ENCODE measurements at regions not wholly inside any gene's neighbourhood (a gene's known extent, or its start where the extent isn't known, plus 50 kb on each side); places are given as distances from the start of the nearest gene placed in this dataset.

- TF ChIP-seq TCF4 (CRISPR knock-in tag; IDR thresholded peaks at IDR 0.05; ENCODE audit: borderline replicate concordance): no peak
Measured at GRCh38 chr14:105850853-105851581, 324.6 kb downstream of the TMEM121 start.

GRCh38 chr14:105851716-105852377 lies 325.5 kb downstream of the TMEM121 start:
- ATAC-seq: no peak

More at GRCh38 chr14:105850853-105851581, 324.6 kb downstream of the TMEM121 start:
- ATAC-seq: no peak

GRCh38 chr14:105852378-105853088 lies 326.1 kb downstream of the TMEM121 start:
- no peak for ATAC-seq
- TF ChIP-seq ZNF565 (CRISPR knock-in tag; conservative IDR thresholded peaks at IDR 0.05; ENCODE audit: low read depth) (no peak), ZC3H10 (CRISPR knock-in tag; IDR thresholded peaks at IDR 0.05) (no peak), GLIS3 (CRISPR knock-in tag; IDR thresholded peaks at IDR 0.05) (no peak), SNAI2 (CRISPR knock-in tag; IDR thresholded peaks at IDR 0.05) (no peak), BACH2 (CRISPR knock-in tag; IDR thresholded peaks at IDR 0.05; ENCODE audit: borderline replicate concordance) (no peak), ZFP3 (CRISPR knock-in tag; IDR thresholded peaks at IDR 0.05) (no peak), ZNF8 (CRISPR knock-in tag; IDR thresholded peaks at IDR 0.05) (no peak), POU6F1 (CRISPR knock-in tag; IDR thresholded peaks at IDR 0.05; ENCODE audit: borderline replicate concordance, low read depth) (no peak), CREB5 (CRISPR knock-in tag; IDR thresholded peaks at IDR 0.05; ENCODE audit: low read depth) (no peak), PATZ1 (CRISPR knock-in tag; IDR thresholded peaks at IDR 0.05; ENCODE audit: borderline replicate concordance) (no peak), ISL1 (CRISPR knock-in tag; IDR thresholded peaks at IDR 0.05) (no peak), ESRRG (CRISPR knock-in tag; IDR thresholded peaks at IDR 0.05) (no peak), CSRNP3 (CRISPR knock-in tag; IDR thresholded peaks at IDR 0.05) (no peak), ZNF70 (CRISPR knock-in tag; IDR thresholded peaks at IDR 0.05) (no peak)

More at GRCh38 chr14:105851716-105852377, 325.5 kb downstream of the TMEM121 start:
- TF ChIP-seq TCF4 (CRISPR knock-in tag; IDR thresholded peaks at IDR 0.05; ENCODE audit: borderline replicate concordance) (no peak), CREB5 (CRISPR knock-in tag; IDR thresholded peaks at IDR 0.05; ENCODE audit: low read depth) (no peak), TSHZ2 (CRISPR knock-in tag; IDR thresholded peaks at IDR 0.05) (no peak), OSR1 (CRISPR knock-in tag; IDR thresholded peaks at IDR 0.05) (no peak), PPARA (CRISPR knock-in tag; IDR thresholded peaks at IDR 0.05; ENCODE audit: borderline replicate concordance) (no peak), ZC3H10 (CRISPR knock-in tag; IDR thresholded peaks at IDR 0.05) (no peak)
